Lower leg skin (tissue), 3 donors: ENCODE measurements at regions not wholly inside any gene's neighbourhood (a gene's known extent, or its start where the extent isn't known, plus 50 kb on each side); places are given as distances from the start of the nearest gene placed in this dataset.

ENCODE experiments used
- CTCF ChIP-seq, 3 donors: fragments of 450-650 bp; IDR thresholded peaks; one replicate each; pipeline ENCODE4 v1.5.1; 2016; ENCODE audit warnings: antibody characterized with exemption in 3 of 3, mild to moderate bottlenecking in 3 of 3, moderate library complexity in 2 of 3
- POLR2A ChIP-seq, 2 donors: fragments of 450-650 bp; IDR thresholded peaks; one replicate each; pipeline ENCODE4 v1.6.1; 2016 to 2017; ENCODE audit warnings: antibody characterized with exemption in 2 of 2, mild to moderate bottlenecking in 1 of 2, moderate library complexity in 1 of 2

GRCh38 chr1:30423570-30423969 lies 299.8 kb downstream of the MATN1 start:
- no peak for TF ChIP-seq CTCF (IDR thresholded peaks at IDR 0.05)
- TF ChIP-seq POLR2A (IDR thresholded peaks at IDR 0.05), result no peak
